KG1 (cell line): ENCODE measurements at regions not wholly inside any gene's neighbourhood (a gene's known extent, or its start where the extent isn't known, plus 50 kb on each side); places are given as distances from the start of the nearest gene placed in this dataset.

Experiments
- DNase-seq: peaks from one replicate; lab custom pipeline; 2025; lab: John Stamatoyannopoulos, UW

- no peak for DNase-seq
Measured at GRCh38 chr12:25009496-25010092, 60.7 kb upstream of the BCAT1 start.

GRCh38 chr12:25005376-25005775, 56.5 kb upstream of the BCAT1 start:
- no peak for DNase-seq

DNA sequence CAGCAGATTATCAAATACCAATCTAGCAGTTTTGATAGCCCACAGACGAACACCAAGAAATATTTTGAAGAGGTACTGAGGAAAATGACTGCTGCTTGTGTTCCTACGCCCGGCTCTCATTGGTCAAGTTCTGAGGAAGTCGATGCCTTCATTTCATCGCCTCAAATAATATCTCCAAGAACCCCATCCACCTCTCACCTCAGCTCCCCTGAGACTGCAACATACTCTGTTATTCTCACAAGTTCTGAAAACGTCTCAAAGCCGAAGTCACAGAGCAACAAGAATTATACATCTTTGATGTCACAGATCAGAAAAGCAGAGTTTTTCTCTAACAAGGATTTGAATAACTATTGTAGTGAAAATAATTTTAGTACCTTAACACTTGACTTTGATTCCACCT, 55.5 kb upstream of the BCAT1 start:
- no peak for DNase-seq

DNA sequence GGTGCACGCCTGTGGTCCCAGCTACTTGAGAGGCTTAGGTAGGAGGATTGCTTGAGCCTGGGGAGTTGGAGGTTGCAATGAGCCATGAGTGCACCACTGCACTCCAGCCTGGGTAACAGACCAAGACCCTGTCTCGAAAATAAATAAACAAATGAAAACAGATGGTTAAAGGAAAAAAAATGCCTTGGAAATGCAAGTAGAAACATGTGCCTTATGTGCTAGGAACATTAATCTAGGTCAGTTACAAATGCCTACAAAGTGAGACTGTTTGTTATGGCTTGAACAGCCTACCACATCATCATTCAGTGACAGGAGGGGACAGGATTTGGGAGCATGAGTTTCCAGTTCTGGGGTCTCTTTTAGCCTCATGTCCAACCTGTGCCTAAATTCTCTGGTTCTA, 52.4 kb upstream of the BCAT1 start:
- DNase-seq = no peak
